ENCODE measurements at regions not wholly inside any gene's neighbourhood (a gene's known extent, or its start where the extent isn't known, plus 50 kb on each side); places are given as distances from the start of the nearest gene placed in this dataset.

DNA sequence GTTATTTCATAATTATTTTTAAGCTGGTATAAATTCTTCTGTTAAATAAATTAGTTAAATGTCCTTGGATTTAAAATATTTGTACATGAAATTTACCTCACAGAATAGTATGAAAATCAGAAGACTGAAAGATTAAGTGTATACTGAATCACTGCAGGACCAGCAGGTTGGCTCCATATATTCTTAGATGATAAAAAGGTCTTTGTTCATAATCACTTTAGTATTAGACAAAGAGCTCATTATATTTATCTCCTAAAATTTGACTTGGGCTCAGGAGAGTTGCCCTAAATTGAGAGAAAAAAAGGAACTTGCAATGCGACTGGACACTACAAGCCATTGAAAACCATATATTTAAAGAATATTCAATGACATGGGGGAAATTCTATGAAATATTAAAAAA lies 766.4 kb upstream of the CITED2 start:
- Histone ChIP-seq H3K4me3 (no peak overlapping the region), H3K36me3 (no peaks in the 10 kb centered on the region), H3K4me1 (peaks cover 0 to 5% (median 0%) of the 10 kb centered on the region in 4 donors), H3K9me3 (no peaks in the 10 kb centered on the region), H3K27ac (no peak overlapping the region), H3K27me3 (no peaks in the 10 kb centered on the region)
- DNase-seq: no peak
- TF ChIP-seq POLR2A (IDR thresholded peaks at IDR 0.05): no peak
- TF ChIP-seq, protein P1, sequence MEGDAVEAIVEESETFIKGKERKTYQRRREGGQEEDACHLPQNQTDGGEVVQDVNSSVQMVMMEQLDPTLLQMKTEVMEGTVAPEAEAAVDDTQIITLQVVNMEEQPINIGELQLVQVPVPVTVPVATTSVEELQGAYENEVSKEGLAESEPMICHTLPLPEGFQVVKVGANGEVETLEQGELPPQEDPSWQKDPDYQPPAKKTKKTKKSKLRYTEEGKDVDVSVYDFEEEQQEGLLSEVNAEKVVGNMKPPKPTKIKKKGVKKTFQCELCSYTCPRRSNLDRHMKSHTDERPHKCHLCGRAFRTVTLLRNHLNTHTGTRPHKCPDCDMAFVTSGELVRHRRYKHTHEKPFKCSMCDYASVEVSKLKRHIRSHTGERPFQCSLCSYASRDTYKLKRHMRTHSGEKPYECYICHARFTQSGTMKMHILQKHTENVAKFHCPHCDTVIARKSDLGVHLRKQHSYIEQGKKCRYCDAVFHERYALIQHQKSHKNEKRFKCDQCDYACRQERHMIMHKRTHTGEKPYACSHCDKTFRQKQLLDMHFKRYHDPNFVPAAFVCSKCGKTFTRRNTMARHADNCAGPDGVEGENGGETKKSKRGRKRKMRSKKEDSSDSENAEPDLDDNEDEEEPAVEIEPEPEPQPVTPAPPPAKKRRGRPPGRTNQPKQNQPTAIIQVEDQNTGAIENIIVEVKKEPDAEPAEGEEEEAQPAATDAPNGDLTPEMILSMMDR (IDR thresholded peaks at IDR 0.05): no peak

DNA sequence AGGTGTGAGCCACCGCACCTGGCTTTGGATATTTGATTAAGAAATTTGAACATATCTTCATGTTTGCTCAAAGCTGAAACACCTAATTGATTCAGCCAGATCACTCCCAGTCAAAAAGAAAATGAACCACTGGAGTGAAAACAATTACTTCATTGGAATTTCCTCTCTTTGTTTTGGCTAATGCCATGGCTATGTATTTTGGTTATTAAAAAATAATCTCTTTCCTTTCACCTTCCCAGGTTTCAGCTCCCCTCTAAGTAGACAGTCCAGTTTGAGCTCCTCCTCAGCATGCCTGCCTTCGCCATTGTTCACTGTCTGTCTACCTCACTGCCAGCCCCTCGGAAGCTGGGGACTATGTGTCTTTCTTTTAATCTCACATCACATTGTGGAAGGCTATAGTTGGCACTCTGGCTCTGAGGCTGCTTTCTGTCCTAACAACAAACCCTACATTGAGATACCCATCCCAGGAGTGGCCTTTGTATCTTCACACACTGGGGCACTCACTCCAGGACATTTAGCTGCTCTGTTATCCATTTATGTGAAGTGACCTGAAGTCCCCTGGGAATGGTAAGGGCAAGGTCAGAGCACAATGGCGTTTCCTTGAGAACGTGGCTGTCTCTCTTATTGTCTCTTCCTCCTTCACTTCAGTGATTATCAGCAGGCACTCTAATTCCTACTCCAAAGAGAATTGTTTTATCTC lies 764.0 kb upstream of the CITED2 start:
- DNase-seq: no peak
- Histone ChIP-seq H3K4me3 (no peak overlapping the region), H3K4me1 (peaks cover 0 to 5% (median 0%) of the 10 kb centered on the region in 4 donors), H3K27ac (no peak overlapping the region), H3K36me3 (no peaks in the 10 kb centered on the region), H3K27me3 (no peaks in the 10 kb centered on the region), H3K9me3 (no peaks in the 10 kb centered on the region)
- no peak for TF ChIP-seq POLR2A (IDR thresholded peaks at IDR 0.05)
- TF ChIP-seq, protein P1 (IDR thresholded peaks at IDR 0.05): no peak

DNA sequence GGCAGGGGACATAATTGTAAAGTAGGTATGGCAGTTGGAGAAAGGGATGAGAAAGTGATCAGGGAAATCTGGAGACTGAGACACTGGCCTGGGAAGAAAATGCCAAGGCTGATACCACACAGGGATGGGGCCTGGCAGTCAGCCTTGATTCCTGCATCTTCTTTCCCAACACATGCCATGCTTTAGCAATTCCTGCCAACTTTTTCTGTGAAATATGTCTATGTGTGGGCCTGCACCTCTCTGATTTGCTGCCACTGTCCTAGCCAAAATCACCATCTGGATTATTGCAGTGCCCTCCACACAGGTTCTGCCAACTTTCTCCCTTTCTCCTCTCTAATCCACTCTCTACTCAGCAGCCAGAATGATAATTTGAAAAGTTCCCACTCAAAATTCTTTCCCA lies 759.8 kb upstream of the CITED2 start:
- Histone ChIP-seq H3K27ac (no peak overlapping the region), H3K27me3 (no peaks in the 10 kb centered on the region)

DNA sequence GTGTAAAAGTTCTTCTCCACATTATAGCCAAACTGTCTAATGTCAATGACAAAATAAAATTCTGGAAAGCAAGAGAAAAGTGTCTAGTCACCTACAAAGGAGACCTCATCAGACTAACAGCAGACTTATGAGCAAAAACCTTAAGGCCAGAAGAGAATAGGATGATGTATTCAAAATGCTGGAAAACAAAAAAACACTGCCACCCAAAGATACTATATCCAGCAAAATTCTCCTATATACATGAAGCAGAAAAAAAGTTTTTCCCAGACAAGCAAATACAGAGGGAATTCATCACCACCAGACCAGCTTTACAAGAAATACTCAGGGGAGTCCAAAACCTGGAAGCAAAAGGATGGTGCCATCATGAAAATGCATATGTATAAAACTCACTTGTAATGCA lies 755.6 kb upstream of the CITED2 start:
- Histone ChIP-seq H3K27me3 (no peaks in the 10 kb centered on the region), H3K9me3 (no peaks in the 10 kb centered on the region), H3K27ac (no peak overlapping the region), H3K4me1 (no peaks in the 10 kb centered on the region), H3K36me3 (no peaks in the 10 kb centered on the region), H3K4me3 (no peak overlapping the region)
- TF ChIP-seq, protein P1 (IDR thresholded peaks at IDR 0.05): no peak
- TF ChIP-seq POLR2A (IDR thresholded peaks at IDR 0.05): no peak
- no peak for DNase-seq

More for the DNA sequence above, 759.8 kb upstream of the CITED2 start:
- Histone ChIP-seq H3K4me1 (peaks cover 0 to 5% (median 0%) of the 10 kb centered on the region in 4 donors), H3K36me3 (no peaks in the 10 kb centered on the region), H3K9me3 (no peaks in the 10 kb centered on the region), H3K4me3 (no peak overlapping the region)
- TF ChIP-seq, protein P1 (IDR thresholded peaks at IDR 0.05): no peak
- no peak for TF ChIP-seq POLR2A (IDR thresholded peaks at IDR 0.05)
- no peak for DNase-seq

DNA sequence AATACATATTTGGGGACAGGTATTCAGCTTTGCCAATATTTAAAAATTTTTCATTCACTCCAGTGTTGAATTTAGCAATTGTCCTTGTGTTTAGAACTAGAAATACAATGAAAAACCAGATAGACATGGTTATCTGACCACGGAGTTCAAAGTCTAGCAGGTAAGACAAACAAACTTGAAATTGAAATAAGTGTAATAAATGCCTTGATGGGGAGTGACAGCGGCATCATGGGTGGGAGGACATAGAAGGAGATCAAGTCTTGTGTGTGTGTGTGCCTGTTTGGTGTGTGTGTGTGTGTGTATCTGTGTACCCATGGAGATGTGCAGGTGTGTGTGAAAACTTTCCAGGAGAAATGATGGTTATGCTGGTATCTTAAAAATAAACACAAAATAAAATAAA lies 750.0 kb upstream of the CITED2 start:
- Histone ChIP-seq H3K27ac (no peak overlapping the region), H3K36me3 (no peaks in the 10 kb centered on the region), H3K4me1 (no peaks in the 10 kb centered on the region), H3K4me3 (no peak overlapping the region), H3K27me3 (no peaks in the 10 kb centered on the region), H3K9me3 (peaks cover 0 to 5% (median 0%) of the 10 kb centered on the region in 4 donors)
- no peak for TF ChIP-seq POLR2A (IDR thresholded peaks at IDR 0.05)
- TF ChIP-seq, protein P1 (IDR thresholded peaks at IDR 0.05): no peak
- peak in 1 of 3 donors; percentile 55 for DNase-seq

Data from Peyer's patch (tissue), 4 donors.